H1 (cell line): ENCODE measurements at regions not wholly inside any gene's neighbourhood (a gene's known extent, or its start where the extent isn't known, plus 50 kb on each side); places are given as distances from the start of the nearest gene placed in this dataset.

Experiments
- HDAC6 ChIP-seq: IDR thresholded peaks from one replicate; pipeline ENCODE4 v1.7.1; 2012; ENCODE audit warnings: low read depth, mild to moderate bottlenecking, inconsistent platforms, low read length, moderate library complexity
- POLR2AphosphoS5 ChIP-seq: IDR thresholded peaks from 2 replicates; pipeline ENCODE4 v1.6.1; 2011; ENCODE audit warnings: low read depth, low read length
- RXRA ChIP-seq: IDR thresholded peaks from 2 replicates; pipeline ENCODE4 v1.6.1; 2011; ENCODE audit warnings: low read depth, mild to moderate bottlenecking, low read length, moderate library complexity; ENCODE audit not compliant: insufficient read depth

DNA sequence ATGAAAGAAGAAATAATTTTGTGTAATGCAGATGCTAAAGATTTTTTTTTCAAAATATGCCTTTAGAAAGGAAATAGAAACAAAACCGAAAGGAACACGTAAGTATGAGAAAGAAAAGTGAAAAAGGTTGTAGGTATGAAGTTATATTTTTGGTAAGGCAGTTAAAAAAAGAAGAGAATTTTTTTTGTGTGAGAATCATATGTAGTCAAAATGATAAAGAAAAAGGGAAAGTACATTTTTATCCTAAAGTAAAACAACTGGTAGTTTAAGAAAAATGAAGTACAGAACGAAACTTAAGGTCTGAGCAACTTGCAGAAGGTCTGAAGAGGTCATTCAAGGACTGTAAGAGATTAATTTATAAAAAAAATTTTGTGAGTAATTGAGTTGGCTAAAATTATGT is 164.0 kb upstream of the TRAM1L1 start (continued):
- TF ChIP-seq POLR2AphosphoS5 (no peak), RXRA (no peak), HDAC6 (no peak)
